WERI-Rb-1 (cell line): ENCODE measurements at regions not wholly inside any gene's neighbourhood (a gene's known extent, or its start where the extent isn't known, plus 50 kb on each side); places are given as distances from the start of the nearest gene placed in this dataset.
"Not testable (repeated sequence)": the region's sequence is repeated elsewhere in the genome, so short reads cannot be mapped to it uniquely, and the experiment has no call there.

Experiments used
- DNase-seq: peaks from one replicate; pipeline ENCODE4 v3.0.0-alpha.2; 2020
- H3K27ac ChIP-seq: fragments of 250-450 bp; sonication (Bioruptor Pico); 2 replicates; pipeline ENCODE4 v1.5.1; 2020; ENCODE audit warnings: mild to moderate bottlenecking, moderate library complexity
- H3K27me3 ChIP-seq: fragments of 250-450 bp; sonication (Bioruptor Pico); 2 replicates; pipeline ENCODE4 v1.5.1; 2021; ENCODE audit warnings: mild to moderate bottlenecking, low read depth, moderate library complexity; ENCODE audit not compliant: insufficient read depth, severe bottlenecking
- H3K36me3 ChIP-seq: fragments of 250-450 bp; sonication (Bioruptor Pico); 2 replicates; pipeline ENCODE4 v1.5.1; 2020; ENCODE audit warnings: mild to moderate bottlenecking, moderate library complexity
- H3K4me3 ChIP-seq: 2 replicates; pipeline ENCODE4 v1.5.1; 2011; ENCODE audit warnings: low read depth, mild to moderate bottlenecking, control low read depth, low read length
- H3K9me3 ChIP-seq: fragments of 250-450 bp; sonication (Bioruptor Pico); 2 replicates; pipeline ENCODE4 v1.5.1; 2021; ENCODE audit warnings: mild to moderate bottlenecking, moderate library complexity; ENCODE audit not compliant: severe bottlenecking
- TF ChIP-seq, protein P1 (sequence below): IDR thresholded peaks from 2 replicates; pipeline ENCODE4 v1.5.1; 2011; ENCODE audit warnings: low read depth, mild to moderate bottlenecking, control low read depth, inconsistent platforms, low read length

- Histone ChIP-seq H3K4me3 (no peak overlapping the region), H3K27me3 (peaks cover 87% of the 10 kb centered on the region), H3K36me3 (no peaks in the 10 kb centered on the region), H3K9me3 (peaks cover 9% of the 10 kb centered on the region), H3K27ac (no peak overlapping the region)
- TF ChIP-seq, protein P1, sequence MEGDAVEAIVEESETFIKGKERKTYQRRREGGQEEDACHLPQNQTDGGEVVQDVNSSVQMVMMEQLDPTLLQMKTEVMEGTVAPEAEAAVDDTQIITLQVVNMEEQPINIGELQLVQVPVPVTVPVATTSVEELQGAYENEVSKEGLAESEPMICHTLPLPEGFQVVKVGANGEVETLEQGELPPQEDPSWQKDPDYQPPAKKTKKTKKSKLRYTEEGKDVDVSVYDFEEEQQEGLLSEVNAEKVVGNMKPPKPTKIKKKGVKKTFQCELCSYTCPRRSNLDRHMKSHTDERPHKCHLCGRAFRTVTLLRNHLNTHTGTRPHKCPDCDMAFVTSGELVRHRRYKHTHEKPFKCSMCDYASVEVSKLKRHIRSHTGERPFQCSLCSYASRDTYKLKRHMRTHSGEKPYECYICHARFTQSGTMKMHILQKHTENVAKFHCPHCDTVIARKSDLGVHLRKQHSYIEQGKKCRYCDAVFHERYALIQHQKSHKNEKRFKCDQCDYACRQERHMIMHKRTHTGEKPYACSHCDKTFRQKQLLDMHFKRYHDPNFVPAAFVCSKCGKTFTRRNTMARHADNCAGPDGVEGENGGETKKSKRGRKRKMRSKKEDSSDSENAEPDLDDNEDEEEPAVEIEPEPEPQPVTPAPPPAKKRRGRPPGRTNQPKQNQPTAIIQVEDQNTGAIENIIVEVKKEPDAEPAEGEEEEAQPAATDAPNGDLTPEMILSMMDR = no peak
- no peak for DNase-seq
These were observed 143.0 kb upstream of the KCNK1 start for GRCh38 chr1:233470741-233471499.

DNA sequence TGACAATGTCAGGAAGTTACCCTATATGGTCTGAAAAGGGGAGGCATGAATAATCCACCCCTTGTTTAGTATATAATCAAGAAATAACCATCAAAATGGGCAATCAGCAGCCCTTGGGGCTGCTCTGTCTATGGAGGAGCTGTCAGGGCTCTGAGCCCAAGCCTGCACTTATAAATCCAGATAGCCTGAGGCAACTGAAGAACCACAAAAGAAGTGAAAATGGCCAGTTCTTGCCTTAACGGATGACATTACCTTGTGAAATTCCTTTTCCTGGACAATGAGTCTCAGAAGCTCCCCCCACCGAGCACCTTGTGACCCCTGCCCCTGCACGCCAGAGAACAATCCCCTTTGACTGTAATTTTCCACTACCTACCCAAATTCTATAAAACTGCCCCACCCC is 142.1 kb upstream of the KCNK1 start:
- peaks cover 87% of the 10 kb centered on the region for H3K27me3 ChIP-seq
- not testable (repeated sequence) for H3K9me3 ChIP-seq, DNase-seq, H3K36me3 ChIP-seq, H3K4me3 ChIP-seq, H3K27ac ChIP-seq

DNA sequence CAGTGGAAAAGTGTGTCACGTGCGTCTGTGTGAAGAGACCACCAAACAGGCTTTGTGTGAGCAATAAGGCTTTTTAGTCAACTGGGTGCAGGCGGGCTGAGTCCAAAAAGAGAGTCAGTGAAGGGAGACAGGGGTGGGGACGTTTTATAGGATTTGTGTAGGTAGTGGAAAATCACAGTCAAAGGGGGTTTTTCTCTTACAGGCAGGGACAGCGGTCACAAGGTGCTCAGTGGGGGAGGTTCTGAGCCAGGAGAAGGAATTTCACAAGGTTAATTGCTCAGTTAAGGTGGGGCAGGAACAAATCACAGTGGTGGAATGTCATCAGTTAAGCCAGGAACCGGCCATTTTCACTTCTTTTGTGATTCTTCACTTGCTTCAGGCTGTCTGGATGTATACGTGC is 141.1 kb upstream of the KCNK1 start:
- H3K27ac ChIP-seq, DNase-seq, H3K36me3 ChIP-seq, H3K4me3 ChIP-seq, H3K9me3 ChIP-seq: not testable (repeated sequence)
- peaks cover 87% of the 10 kb centered on the region for H3K27me3 ChIP-seq

DNA sequence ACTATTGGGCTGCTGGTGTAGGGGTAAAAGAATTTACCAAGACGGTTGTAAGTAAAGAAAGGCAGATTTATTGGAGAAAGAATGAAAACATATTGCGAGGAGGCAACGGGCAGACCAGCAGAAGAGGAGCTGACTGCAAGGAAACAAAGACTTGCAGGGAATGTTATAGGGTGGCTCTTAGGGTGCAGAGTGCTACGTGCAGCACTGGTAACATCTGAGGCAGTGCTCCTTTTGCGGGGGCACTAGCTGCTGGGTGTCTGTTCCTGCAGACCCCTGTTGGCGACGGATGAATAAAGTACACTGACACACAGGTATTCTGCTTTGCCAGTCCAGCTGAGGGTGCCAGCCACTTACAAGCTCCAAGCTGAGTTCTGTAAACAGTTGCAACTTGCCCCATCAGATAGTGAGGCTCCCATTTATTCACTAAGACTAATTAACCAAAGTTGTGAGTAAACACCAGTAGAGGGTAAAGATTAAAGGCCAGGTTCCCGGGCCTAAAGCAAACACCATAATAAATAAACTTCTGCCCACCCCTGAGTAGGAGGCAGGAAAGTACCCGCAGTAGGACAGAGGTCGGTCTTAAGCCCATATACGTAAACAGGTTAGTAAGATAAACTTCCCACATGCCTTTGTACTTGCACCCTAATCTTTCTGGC is 140.2 kb upstream of the KCNK1 start:
- TF ChIP-seq, protein P1 = no peak
- Histone ChIP-seq H3K36me3 (no peaks in the 10 kb centered on the region), H3K4me3 (no peak overlapping the region), H3K27ac (no peak overlapping the region), H3K9me3 (peaks cover 6% of the 10 kb centered on the region), H3K27me3 (peaks cover 90% of the 10 kb centered on the region)
- DNase-seq = no peak

DNA sequence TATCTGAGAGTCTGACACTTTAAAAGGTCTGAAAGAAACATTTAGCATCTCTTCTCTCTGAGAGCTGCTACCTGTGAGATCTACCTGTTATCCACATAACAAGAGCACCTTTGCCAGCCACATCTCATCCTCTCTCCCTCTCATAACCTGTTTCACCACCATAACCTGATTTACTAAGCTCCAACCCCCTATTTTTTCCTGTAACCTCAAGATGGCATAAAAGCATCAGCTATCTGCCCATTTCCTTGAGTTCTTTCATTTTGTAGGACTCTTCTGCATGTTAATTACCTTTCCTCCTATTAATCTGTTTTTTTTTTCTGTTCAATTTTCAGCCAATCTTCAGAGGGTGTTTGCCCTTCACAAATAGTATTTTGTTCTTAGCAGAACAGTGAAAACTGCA is 136.5 kb upstream of the KCNK1 start:
- no peaks in the 10 kb centered on the region for H3K36me3 ChIP-seq
- H3K27ac ChIP-seq = no peak overlapping the region
- TF ChIP-seq, protein P1 = no peak
- H3K27me3 ChIP-seq = peaks cover 91% of the 10 kb centered on the region
- DNase-seq = no peak
- no peak overlapping the region for H3K4me3 ChIP-seq
- H3K9me3 ChIP-seq = no peaks in the 10 kb centered on the region

- no peak for DNase-seq
- Histone ChIP-seq H3K9me3 (no peaks in the 10 kb centered on the region), H3K4me3 (no peak overlapping the region), H3K27me3 (peaks cover 89% of the 10 kb centered on the region), H3K27ac (no peak overlapping the region), H3K36me3 (no peaks in the 10 kb centered on the region)
- TF ChIP-seq, protein P1 = no peak
These were observed 135.3 kb upstream of the KCNK1 start for GRCh38 chr1:233478611-233479010.
